ENCODE measurements at regions not wholly inside any gene's neighbourhood (a gene's known extent, or its start where the extent isn't known, plus 50 kb on each side); places are given as distances from the start of the nearest gene placed in this dataset.

DNA sequence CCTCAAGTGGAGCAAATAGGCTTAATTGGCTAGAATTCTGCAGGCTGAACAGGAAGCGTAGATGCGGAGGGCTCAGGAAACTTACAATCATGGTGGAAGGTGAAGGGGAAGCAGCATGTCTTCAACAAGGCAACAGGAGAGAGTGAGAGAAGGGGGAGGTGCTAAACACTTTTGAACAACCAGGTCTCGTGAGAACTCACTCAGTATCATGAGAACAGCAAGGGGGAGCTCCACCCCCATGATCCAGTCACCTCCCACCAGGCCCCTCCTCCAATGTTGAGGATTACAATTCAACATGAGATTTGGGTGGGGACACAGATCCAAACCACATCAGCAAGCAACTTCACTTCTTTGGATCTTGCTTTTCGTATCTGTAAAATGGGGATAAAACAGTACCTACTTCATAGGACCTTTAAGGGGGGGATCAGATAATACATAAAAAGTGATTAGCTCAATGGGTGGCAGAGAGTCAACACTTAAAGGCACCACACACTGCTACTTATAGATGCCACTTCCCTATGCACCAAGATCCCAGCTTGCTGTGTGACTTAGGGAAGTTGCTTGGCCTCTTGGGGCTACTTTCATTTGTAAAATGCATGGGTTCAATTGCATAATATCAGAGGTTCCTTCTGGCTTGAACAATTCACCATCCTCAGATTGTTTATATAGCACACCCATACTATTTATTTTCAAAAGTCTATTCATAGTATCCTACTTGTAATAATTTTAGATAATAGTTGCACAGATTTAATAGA lies 184.8 kb upstream of the RPH3A start:
- no peak for DNase-seq (ENCODE audit: low read depth)
- no peak for TF ChIP-seq CTCF (conservative IDR thresholded peaks at IDR 0.05; ENCODE audit: control insufficient read depth, insufficient read depth, low read depth, low read length)
- H3K4me3 ChIP-seq (ENCODE audit: control insufficient read depth, low read depth, low read length): no peak overlapping the region

DNA sequence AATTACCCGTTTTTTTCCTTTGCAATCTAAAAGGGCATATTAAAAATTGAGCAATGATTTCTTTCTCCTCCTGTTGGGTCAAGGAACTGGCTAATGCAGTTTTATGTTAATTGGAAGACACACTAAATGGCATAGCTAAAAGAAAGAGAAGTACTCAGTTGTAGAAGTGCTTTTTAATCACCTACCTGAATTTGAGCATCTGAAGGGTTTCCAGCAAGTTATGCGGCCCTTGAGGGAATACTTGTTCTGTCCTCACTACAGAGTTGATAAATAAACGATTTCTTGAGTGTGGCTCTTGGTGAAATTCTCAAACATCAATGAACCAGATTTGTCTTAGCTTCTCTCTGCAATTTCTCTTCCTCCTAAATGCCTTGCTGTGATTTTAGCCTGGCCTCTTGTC lies 184.1 kb upstream of the RPH3A start:
- H3K4me3 ChIP-seq (ENCODE audit: control insufficient read depth, low read depth, low read length): no peak overlapping the region
- DNase-seq (ENCODE audit: low read depth): no peak
- no peak for TF ChIP-seq CTCF (conservative IDR thresholded peaks at IDR 0.05; ENCODE audit: control insufficient read depth, insufficient read depth, low read depth, low read length)

GRCh38 chr12:112611908-112612307 lies 179.6 kb upstream of the RPH3A start:
- no peak for DNase-seq (ENCODE audit: low read depth)
- H3K4me3 ChIP-seq (ENCODE audit: control insufficient read depth, low read depth, low read length): no peak overlapping the region

DNA sequence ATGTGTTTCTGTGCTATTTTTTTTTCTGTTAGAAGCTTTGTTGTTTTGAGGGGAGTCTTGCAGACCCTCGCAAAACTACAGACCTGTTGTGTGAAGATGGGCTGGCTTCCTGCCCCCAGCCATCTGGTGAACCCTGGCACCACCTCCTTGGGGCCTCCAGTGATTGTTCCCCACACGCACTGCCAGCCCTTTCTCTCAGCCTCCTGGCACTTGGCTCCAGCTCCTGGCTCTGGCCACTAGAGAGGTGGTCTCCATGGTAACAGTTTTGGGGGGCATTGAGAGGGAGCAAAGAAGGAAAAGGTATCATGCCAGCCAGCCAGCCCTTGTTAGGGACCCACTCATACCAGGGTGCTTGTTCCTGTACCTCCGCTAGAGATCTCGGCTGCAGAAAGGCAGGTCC lies 176.4 kb upstream of the RPH3A start:
- DNase-seq (ENCODE audit: low read depth): no peak
- no peak overlapping the region for H3K4me3 ChIP-seq (ENCODE audit: control insufficient read depth, low read depth, low read length)
- no peak for TF ChIP-seq CTCF (conservative IDR thresholded peaks at IDR 0.05; ENCODE audit: control insufficient read depth, insufficient read depth, low read depth, low read length)

More at GRCh38 chr12:112611908-112612307, 179.6 kb upstream of the RPH3A start:
- TF ChIP-seq CTCF (conservative IDR thresholded peaks at IDR 0.05; ENCODE audit: control insufficient read depth, insufficient read depth, low read depth, low read length): no peak

GRCh38 chr12:112616469-112617152 lies 174.9 kb upstream of the RPH3A start:
- no peak for TF ChIP-seq CTCF (conservative IDR thresholded peaks at IDR 0.05; ENCODE audit: control insufficient read depth, insufficient read depth, low read depth, low read length)
- no peak overlapping the region for H3K4me3 ChIP-seq (ENCODE audit: control insufficient read depth, low read depth, low read length)
- no peak for DNase-seq (ENCODE audit: low read depth)

DNA sequence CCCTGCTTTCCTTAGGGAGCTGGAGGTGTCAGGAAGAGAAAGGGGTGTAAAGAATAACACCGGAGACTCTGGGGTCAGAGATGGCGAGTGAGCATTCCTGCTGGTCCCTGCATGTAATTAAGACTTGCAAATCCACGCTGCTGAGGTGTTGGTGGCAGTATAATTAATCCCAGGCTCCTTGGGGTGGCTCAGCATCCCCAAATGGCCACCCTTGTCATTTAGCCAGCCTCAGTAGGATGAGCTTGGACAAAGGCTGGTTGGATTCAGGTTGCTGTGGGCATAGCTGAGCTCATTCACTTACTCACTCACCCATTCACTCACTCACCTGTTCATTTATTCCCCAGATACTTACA lies 174.4 kb upstream of the RPH3A start:
- TF ChIP-seq CTCF (conservative IDR thresholded peaks at IDR 0.05; ENCODE audit: control insufficient read depth, insufficient read depth, low read depth, low read length): no peak
- DNase-seq (ENCODE audit: low read depth): no peak
- no peak overlapping the region for H3K4me3 ChIP-seq (ENCODE audit: control insufficient read depth, low read depth, low read length)

All from fibroblast of mammary gland (primary cell).